GM23338 (cell line): ENCODE measurements at regions not wholly inside any gene's neighbourhood (a gene's known extent, or its start where the extent isn't known, plus 50 kb on each side); places are given as distances from the start of the nearest gene placed in this dataset.

Source experiments
- ATAC-seq: fragments of 200-7000 bp; cut with Tn5 transposase; 3 replicates; pipeline ENCODE4 v1.9.1; 2020
- DNase-seq: peaks from one replicate; pipeline ENCODE4 v3.0.0-alpha.2; 2015; ENCODE audit warnings: low spot score
- H2AFZ ChIP-seq: fragments of 200-600 bp; sonication (generic); 2 replicates; pipeline ENCODE4 v1.8.0; 2016; ENCODE audit warnings: antibody characterized with exemption, mild to moderate bottlenecking, moderate library complexity
- H3F3A ChIP-seq: fragments of 200-600 bp; sonication (generic); replicated peaks from 2 replicates; pipeline ENCODE4 v1.8.0; 2017; ENCODE audit warnings: antibody characterized with exemption, mixed run types, low read depth
- H3K27ac ChIP-seq: fragments of 200-600 bp; sonication (generic); 2 replicates; pipeline ENCODE4 v1.6.1; 2016; ENCODE audit warnings: low read depth
- H3K27me3 ChIP-seq: fragments of 200-600 bp; sonication (generic); 2 replicates; pipeline ENCODE4 v1.8.0; 2016; ENCODE audit warnings: mild to moderate bottlenecking, mixed run types, moderate library complexity; ENCODE audit not compliant: insufficient read depth
- H3K36me3 ChIP-seq: fragments of 200-600 bp; sonication (generic); 2 replicates; pipeline ENCODE4 v1.8.0; 2016; ENCODE audit warnings: mild to moderate bottlenecking; ENCODE audit not compliant: insufficient read depth
- H3K4me1 ChIP-seq: fragments of 200-600 bp; sonication (generic); 2 replicates; pipeline ENCODE4 v1.8.0; 2016; ENCODE audit warnings: mild to moderate bottlenecking, moderate library complexity; ENCODE audit not compliant: insufficient read depth
- H3K4me2 ChIP-seq: fragments of 200-600 bp; sonication (generic); 2 replicates; pipeline ENCODE4 v1.7.1; 2017; ENCODE audit warnings: mixed run types
- H3K4me3 ChIP-seq: fragments of 200-600 bp; sonication (generic); 2 replicates; pipeline ENCODE4 v1.6.1; 2016; ENCODE audit warnings: mixed run types
- H3K79me2 ChIP-seq: fragments of 200-600 bp; sonication (generic); replicated peaks from 2 replicates; pipeline ENCODE4 v1.8.0; 2017; ENCODE audit warnings: mild to moderate bottlenecking; ENCODE audit not compliant: insufficient read depth
- H3K9me2 ChIP-seq: fragments of 200-600 bp; sonication (generic); 2 replicates; pipeline ENCODE4 v1.8.0; 2017; ENCODE audit not compliant: insufficient read depth
- H4K20me1 ChIP-seq: fragments of 200-600 bp; sonication (generic); replicated peaks from 2 replicates; pipeline ENCODE4 v1.8.0; 2017; ENCODE audit warnings: mild to moderate bottlenecking; ENCODE audit not compliant: insufficient read depth
- H3K27ac Mint-ChIP-seq: 2 replicates; pipeline ENCODE4 v1.8.0; 2020; ENCODE audit warnings: inconsistent platforms, mild to moderate bottlenecking, moderate library complexity, mixed read lengths
- H3K27me3 Mint-ChIP-seq: 3 replicates; pipeline ENCODE4 v1.8.0; 2022; ENCODE audit warnings: low read depth, mild to moderate bottlenecking, moderate library complexity, mixed read lengths, inconsistent platforms; ENCODE audit not compliant: insufficient read depth, poor library complexity
- H3K36me3 Mint-ChIP-seq: 3 replicates; pipeline ENCODE4 v1.8.0; 2021; ENCODE audit warnings: low read depth, mild to moderate bottlenecking, inconsistent platforms, moderate library complexity, mixed read lengths
- H3K4me1 Mint-ChIP-seq: 3 replicates; pipeline ENCODE4 v1.8.0; 2020; ENCODE audit warnings: mild to moderate bottlenecking, inconsistent platforms, mixed read lengths
- H3K4me3 Mint-ChIP-seq: 3 replicates; pipeline ENCODE4 v1.8.0; 2021; ENCODE audit warnings: moderate library complexity, mild to moderate bottlenecking, inconsistent platforms, mixed read lengths
- H3K9me3 Mint-ChIP-seq: 3 replicates; pipeline ENCODE4 v1.8.0; 2020; ENCODE audit warnings: moderate library complexity, mild to moderate bottlenecking, inconsistent platforms, mixed read lengths
- CREB1 ChIP-seq: fragments of 250-450 bp; sonication (Bioruptor Pico); IDR thresholded peaks from 2 replicates; pipeline ENCODE4 v1.5.0; 2020; ENCODE audit warnings: low read depth, mild to moderate bottlenecking, moderate library complexity
- EZH2 ChIP-seq: fragments of 200-600 bp; sonication (generic); IDR thresholded peaks from one replicate; pipeline ENCODE4 v1.8.0; 2017; ENCODE audit warnings: antibody characterized with exemption, mild to moderate bottlenecking, low read depth; ENCODE audit not compliant: unreplicated experiment
- EZH2phosphoT487 ChIP-seq: fragments of 200-600 bp; sonication (generic); IDR thresholded peaks from one replicate; pipeline ENCODE4 v1.8.1; 2018; ENCODE audit warnings: antibody characterized with exemption; ENCODE audit not compliant: unreplicated experiment
- JUNB ChIP-seq: IDR thresholded peaks from one replicate; pipeline ENCODE4 v1.6.1; 2016; ENCODE audit warnings: antibody characterized with exemption; ENCODE audit not compliant: unreplicated experiment
- NANOG ChIP-seq: IDR thresholded peaks from 2 replicates; pipeline ENCODE4 v1.6.1; 2016; ENCODE audit warnings: antibody characterized with exemption, borderline replicate concordance
- POLR2AphosphoS5 ChIP-seq: IDR thresholded peaks from 2 replicates; pipeline ENCODE4 v1.6.1; 2016; ENCODE audit warnings: antibody characterized with exemption, low read depth
- STAT1 ChIP-seq: IDR thresholded peaks from one replicate; pipeline ENCODE4 v1.6.1; 2016; ENCODE audit warnings: antibody characterized with exemption; ENCODE audit not compliant: unreplicated experiment
- ZNF114 ChIP-seq: fragments of 250-450 bp; sonication (Bioruptor Pico); IDR thresholded peaks from 2 replicates; pipeline ENCODE4 v1.5.0; 2020; ENCODE audit warnings: mild to moderate bottlenecking, moderate library complexity
- ZNF331 ChIP-seq: fragments of 250-450 bp; sonication (Bioruptor Pico); IDR thresholded peaks from 2 replicates; pipeline ENCODE4 v1.5.0; 2020; ENCODE audit warnings: low read depth, mild to moderate bottlenecking, moderate library complexity
- ZNF462 ChIP-seq: fragments of 250-450 bp; sonication (Bioruptor Pico); IDR thresholded peaks from 2 replicates; pipeline ENCODE4 v1.5.0; 2020; ENCODE audit warnings: mild to moderate bottlenecking, moderate library complexity

- no peak for TF ChIP-seq ZNF114 (CRISPR knock-in tag)
- no peak for TF ChIP-seq POLR2AphosphoS5
- no peak for TF ChIP-seq STAT1
- TF ChIP-seq NANOG = no peak
- TF ChIP-seq CREB1 (CRISPR knock-in tag) = no peak
- no peak for TF ChIP-seq ZNF331 (CRISPR knock-in tag)
- TF ChIP-seq EZH2phosphoT487 = no peak
- no peak for TF ChIP-seq EZH2
- no peak for TF ChIP-seq JUNB
- TF ChIP-seq ZNF462 (CRISPR knock-in tag) = no peak
- Histone ChIP-seq H3K27ac (no peak overlapping the region), H3K4me1 (peaks cover 3% of the 10 kb centered on the region), H3K27me3 (no peaks in the 10 kb centered on the region), H3K9me2 (no peaks in the 10 kb centered on the region), H3F3A (no peaks in the 10 kb centered on the region), H2AFZ (no peak overlapping the region), H3K4me3 (no peak overlapping the region), H3K4me2 (no peak overlapping the region), H4K20me1 (no peaks in the 10 kb centered on the region), H3K79me2 (no peaks in the 10 kb centered on the region), H3K36me3 (no peaks in the 10 kb centered on the region)
- ATAC-seq = no peak
- no peaks in the 10 kb centered on the region for H3K36me3 Mint-ChIP-seq
- no peak for DNase-seq
- no peaks in the 10 kb centered on the region for H3K27me3 Mint-ChIP-seq
- peaks cover 14% of the 10 kb centered on the region for H3K4me1 Mint-ChIP-seq
- H3K27ac Mint-ChIP-seq = no peak overlapping the region
- H3K4me3 Mint-ChIP-seq = no peak overlapping the region
- H3K9me3 Mint-ChIP-seq = no peaks in the 10 kb centered on the region
Observed at GRCh38 chrX:20952180-20952579, 422.0 kb upstream of the CNKSR2 start.
